IPS DF 4.7 (cell line): ENCODE measurements at regions not wholly inside any gene's neighbourhood (a gene's known extent, or its start where the extent isn't known, plus 50 kb on each side); places are given as distances from the start of the nearest gene placed in this dataset.
"Not testable (repeated sequence)": the region's sequence is repeated elsewhere in the genome, so short reads cannot be mapped to it uniquely, and the experiment has no call there.

Experiments
- DNase-seq: peaks from one replicate; pipeline ENCODE4 v3.0.0-alpha.2; 2013; ENCODE audit warnings: low spot score; ENCODE audit errors: extremely low read depth

DNA sequence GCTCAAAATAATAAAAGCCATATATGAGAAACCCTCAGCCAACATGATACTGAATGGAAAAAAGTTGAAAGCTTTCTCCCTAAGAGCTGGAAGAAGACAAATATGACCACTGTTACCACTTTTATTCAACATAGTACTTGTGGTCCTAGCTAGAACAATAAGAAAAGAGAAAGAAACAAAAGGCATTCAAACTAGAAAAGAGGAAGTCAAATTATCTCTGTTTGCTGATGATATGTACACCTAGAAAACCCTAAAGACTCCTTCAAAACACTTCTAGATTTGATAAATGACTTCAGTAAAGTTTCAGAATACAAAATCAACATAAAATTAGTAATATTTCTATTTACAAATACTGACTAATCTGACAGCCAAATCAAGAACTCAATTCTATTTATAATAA lies 328.8 kb upstream of the GCFC2 start:
- no peak for DNase-seq

- no peak for DNase-seq
These were observed 317.0 kb upstream of the GCFC2 start for GRCh38 chr2:76027761-76028160.

DNA sequence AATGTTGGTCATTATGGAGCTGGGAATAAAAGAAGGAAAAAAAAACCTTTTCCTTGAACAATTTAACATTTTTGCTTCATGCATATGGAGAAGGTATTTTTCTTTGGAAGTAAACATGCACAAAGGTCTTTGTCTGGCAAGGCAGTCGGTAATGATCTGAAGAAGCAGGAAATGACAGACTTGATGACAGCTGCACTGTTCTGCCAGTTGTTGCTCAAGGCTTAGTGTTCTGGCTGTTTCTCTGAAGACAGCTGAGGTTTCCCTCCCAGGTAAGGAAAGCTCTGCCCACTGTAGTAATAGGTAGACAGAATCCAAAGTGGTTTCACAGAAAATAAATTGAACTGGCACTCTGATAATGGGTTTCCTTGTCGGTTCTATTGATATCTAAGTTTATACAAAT lies 308.4 kb upstream of the GCFC2 start:
- DNase-seq = no peak

DNA sequence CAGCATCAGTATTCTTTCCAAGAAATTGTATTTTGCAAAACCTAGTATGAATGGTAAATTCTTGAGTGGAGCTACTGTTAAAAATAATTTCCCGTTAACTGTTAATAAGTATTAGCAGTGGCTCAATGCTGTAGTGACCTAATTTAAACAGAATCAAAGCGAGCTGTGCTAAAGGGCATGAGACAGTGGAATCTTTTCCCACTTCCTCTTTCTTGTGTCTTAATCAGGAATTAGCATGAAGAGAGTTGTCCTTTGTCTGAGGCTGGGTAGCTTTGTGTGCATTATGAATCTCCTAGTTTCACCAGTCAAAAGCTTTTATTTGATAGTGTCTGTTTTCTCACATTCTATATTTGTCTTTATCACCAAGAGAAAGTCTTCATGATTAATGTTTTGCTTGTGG lies 298.8 kb upstream of the GCFC2 start:
- DNase-seq = no peak

DNA sequence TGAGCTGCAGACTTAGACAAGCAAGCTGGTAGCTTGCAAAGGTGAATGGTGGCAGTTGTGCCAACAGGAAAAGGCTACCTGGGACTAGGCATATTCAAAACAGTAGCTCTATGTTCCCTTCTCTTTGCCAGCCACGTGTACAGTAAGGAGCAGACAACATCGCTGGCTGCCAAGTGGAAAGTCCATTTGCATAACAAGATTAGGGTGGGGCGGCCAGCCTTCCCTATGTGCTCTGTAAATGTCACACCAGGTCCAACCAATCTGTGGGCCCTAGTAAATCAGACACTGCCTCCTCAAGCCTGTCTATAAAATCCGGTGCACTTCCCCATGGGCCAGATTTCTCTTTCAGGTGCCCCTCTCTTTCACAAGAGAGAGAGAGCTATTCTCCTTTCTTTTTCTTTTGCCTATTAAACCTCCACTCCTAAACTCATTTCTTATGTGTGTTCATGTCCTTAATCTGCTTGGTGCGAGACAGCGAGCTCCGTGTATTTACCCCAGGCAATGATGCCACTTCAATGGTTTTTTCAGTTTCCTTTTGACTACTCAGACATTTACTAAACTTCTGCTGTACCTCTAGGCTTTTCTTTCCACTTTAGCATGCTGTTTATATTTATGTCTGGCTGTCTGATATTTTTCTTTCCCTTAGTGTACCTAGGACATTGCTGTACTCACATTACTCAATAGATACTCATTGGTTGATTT lies 297.4 kb upstream of the GCFC2 start:
- DNase-seq = no peak

DNA sequence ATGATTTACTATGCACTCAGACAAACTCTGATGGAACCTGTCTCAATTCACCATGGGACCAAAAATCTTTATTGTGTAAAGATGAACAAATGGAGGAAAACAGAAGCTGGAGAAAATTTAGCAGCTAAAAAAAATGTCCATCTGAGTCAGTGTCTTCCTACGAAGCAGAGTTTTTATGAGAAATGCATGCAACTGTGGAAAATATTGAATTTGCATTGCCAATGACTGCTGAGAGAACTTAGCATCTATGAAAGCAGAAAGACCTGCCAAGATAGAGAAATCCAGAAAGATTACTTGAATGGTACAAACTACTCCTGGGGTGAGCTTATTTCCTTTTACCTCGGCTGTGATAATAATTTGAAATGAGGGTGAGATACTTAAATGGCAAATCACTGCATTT lies 289.7 kb upstream of the GCFC2 start:
- no peak for DNase-seq

DNA sequence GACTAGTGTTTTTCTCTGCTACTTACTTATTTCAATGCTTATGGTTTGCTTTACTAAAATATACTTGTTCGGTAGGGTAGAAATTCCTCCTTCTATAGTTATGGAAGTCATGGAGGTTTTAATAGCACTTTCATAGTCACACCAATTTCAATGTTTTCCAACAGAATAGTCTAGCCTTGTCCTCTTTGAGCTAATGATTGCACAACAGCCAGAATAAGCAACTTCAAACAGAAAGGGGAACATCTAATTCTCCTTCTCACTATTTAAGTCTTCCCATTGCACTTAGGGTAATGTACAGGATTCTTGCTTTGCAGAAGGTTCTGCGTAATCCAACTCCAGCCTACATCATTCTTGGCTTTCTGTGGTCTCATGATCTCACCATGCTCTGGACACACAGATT lies 287.7 kb upstream of the GCFC2 start:
- no peak for DNase-seq

- DNase-seq = no peak
These were observed 284.0 kb upstream of the GCFC2 start for GRCh38 chr2:75994759-75995158.

DNA sequence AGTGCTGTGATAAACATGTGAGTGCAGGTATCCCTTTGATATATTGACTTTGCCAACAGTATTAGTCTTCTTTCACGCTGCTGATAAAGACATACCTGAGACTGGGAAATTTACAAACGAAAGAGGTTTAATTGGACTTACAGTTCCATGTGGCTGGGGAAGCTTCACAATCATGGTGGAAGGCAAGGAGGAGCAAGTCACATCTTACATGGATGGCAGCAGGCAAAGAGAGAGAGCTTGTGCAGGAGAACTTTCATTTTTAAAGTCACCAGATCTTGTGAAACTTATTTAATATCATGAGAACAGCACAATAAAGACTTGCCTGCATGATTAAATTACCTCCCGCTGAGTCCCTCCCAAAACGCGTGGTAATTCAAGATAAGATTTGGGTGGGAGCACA lies 277.9 kb upstream of the GCFC2 start:
- not testable (repeated sequence) for DNase-seq

- no peak for DNase-seq
These were observed 275.9 kb upstream of the GCFC2 start for GRCh38 chr2:75986617-75987016.

DNA sequence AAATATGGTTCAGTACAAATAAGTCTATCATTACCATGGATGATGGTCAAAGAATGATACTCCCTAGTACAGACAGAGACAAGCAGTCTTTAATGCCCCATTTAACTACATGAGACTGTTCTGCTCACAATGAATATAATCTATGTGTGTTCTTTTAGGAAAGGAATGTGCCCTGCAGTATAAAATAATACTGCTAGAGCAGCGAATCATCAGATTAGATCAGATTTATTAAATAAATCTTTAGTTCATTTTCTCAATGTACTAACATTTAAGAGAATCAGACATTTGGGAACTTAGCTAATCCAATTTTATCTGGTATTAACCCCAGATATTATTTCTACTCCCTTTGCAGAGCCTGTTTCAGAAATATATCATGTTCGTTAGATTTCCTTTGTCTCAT lies 272.0 kb upstream of the GCFC2 start:
- no peak for DNase-seq

DNA sequence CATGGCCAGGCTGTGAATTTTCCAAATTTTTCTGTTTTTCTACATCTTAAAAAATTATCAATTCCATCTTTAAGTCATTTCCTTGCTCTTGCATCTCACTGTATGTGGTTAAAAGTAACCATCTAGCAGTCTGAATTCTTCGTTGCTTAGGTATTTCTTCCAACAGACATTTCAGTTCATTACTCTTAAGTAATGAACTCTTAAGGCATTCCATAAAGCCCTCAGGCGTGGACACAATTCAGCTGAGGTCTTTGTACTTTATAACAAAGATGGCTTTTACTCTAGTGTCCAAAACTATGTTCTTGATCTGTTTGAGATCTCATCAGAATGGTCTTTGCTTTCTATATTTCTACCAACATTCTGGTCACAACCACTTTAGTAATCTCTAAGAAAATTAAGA lies 253.9 kb upstream of the GCFC2 start:
- no peak for DNase-seq

GRCh38 chr2:75960472-75961009 lies 249.8 kb upstream of the GCFC2 start:
- DNase-seq = no peak

DNA sequence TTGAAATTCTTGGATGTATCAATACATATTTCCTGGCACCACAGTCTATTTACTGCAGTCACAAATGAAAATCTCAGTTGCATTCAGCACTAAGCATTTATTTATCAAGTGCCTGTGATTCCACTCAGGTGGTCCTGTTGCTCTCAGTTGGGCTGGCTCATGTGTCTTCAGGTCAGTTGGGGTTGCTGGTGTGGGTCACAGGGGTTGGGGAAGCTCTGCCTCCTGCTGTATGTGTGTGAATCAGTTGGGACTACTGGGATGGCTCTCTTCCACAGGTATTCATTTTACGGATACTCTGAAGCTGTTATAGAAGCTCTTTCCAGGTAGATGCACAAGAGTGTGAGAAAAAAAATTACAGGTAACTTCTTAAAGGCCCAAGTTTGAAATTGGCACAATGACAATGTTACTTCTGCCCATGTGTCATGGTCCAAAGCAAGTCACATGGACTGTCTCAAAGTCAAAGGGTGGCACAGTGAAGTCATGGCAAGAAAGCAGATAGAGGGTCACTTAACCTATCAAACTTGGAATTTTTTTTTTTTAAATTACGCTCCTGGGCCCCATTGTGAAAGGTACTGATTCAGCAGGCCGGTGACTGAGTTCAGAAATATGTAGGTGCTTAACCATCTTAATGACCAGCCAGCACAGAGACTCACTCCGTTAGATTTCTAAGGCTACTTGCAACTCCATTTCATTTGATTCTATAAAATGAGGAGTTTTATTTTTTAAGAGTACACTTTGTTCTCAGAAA lies 249.2 kb upstream of the GCFC2 start:
- DNase-seq = no peak

DNA sequence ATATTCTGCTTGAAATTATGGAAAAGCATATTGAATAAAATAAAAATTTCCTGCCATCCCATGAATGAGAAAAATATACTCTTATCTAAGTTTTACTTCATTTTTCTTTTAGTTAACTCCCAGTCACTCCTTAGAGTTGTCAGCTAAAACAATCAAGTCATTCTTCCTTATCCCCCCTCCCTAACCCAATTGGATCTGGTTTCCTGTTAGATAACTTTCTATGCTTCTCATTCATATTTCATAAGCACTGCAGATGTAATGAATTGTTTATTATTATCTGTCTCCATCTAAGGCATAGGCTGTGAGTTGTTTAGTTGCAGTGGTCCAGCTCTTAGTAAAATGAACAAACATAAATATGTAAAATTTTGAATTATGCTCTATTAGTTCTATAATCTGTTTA lies 244.0 kb upstream of the GCFC2 start:
- no peak for DNase-seq

GRCh38 chr2:75952173-75952572 lies 241.5 kb upstream of the GCFC2 start:
- DNase-seq = no peak

DNA sequence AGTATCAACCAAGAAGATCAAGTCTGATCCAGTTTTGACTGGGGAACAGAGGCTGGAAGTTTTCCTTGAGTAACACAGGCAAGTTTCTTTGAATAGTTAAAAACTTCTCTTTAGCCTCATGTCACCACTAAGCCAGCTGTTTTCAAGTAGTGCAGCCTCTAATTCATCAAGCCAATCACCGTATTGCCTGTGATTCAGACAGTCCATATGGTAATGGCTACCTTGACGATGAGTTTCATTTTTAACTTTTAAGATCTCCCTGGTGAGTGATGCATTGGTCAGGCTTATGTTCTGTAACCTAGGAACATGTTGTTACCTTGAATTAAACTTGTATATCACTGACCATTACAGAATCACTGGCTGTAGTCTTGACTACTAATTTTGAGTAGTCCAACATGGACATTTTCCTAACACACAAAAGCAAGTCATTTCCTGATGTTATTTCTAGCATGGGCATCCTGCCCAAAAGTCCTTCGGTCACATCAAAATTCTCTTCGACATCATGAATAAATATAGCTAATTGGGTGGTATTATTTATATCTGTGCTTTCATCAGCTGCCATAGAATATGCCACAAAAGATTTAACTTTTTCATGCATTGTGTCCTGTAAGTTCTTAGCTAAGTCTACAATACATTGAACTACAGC lies 238.8 kb upstream of the GCFC2 start:
- DNase-seq = no peak

GRCh38 chr2:75936311-75936710 lies 225.6 kb upstream of the GCFC2 start:
- DNase-seq = no peak

DNA sequence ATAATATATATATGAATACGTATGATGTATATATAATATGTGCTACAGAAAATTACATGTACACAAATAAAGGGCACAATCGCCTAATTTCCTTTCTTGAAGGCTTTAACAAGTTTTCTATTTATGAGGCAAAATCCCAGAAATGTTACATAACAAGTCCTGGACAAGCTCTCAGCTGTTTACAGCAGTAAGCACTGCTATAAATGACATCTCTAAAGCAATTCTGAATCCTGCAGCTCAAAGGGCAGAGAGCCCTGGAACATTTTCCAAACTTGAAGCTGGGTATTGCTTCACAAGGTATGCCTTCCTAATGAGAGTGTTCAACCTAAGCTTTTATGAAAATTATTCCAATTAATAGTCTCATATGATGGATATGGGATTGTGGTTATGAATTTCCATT lies 222.3 kb upstream of the GCFC2 start:
- DNase-seq = no peak

DNA sequence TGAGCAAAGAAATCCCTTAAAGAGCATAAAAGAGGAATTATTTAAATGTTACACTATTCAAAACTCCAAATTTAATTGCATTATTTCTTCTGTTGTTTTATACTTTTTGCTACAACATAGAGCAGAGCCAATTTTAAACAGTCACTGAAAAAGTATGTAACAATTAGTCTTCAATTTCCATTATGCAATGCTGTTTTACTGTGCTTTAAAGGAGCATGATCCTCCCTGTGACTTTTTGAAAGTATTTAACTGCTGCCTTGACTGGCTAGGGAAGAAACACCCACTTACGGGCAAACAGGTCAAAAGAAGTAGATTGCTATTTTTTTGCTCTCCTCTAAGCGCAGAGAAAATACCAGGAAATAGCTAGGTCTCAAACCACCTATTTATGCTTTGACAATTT lies 217.4 kb upstream of the GCFC2 start:
- no peak for DNase-seq

- no peak for DNase-seq
These were observed 214.8 kb upstream of the GCFC2 start for GRCh38 chr2:75925331-75926024.

DNA sequence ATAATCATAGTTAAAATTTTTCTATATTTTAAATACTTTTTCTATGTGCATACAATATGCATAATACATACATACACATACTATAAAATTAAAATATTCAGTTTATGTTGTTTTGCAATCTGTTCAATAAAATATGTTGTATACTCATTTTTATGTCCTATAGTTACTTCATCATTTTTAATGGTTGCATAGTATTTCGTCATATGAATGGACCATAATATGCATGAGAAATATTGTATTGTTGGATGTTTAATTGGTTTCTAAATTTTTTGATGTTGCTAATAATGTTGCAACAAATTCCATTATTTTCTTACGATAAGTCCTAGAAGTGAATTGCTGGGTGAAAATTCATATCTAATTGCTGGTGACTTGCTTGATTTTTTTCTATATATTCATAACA lies 211.5 kb upstream of the GCFC2 start:
- DNase-seq = no peak
